Tibial nerve (tissue), 4 donors: ENCODE measurements at regions not wholly inside any gene's neighbourhood (a gene's known extent, or its start where the extent isn't known, plus 50 kb on each side); places are given as distances from the start of the nearest gene placed in this dataset.

ENCODE experiments used
- CTCF ChIP-seq, 5 experiments: fragments of 200-600 bp in 3 of 5; fragments of 450-650 bp in 2 of 5; sonication (generic) in 3 of 5; IDR thresholded peaks; one replicate each; pipeline ENCODE4 v1.5.1; 2016 to 2019; ENCODE audit warnings: antibody characterized with exemption in 5 of 5, mild to moderate bottlenecking in 3 of 5, moderate library complexity in 2 of 5
- EP300 ChIP-seq, 2 donors: sonication (generic); formaldehyde crosslinking; IDR thresholded peaks; one replicate each; pipeline ENCODE4 v1.6.1; 2017; ENCODE audit warnings: antibody characterized with exemption in 2 of 2, mild to moderate bottlenecking in 1 of 2
- POLR2A ChIP-seq, 2 donors: fragments of 450-650 bp; IDR thresholded peaks; one replicate each; pipeline ENCODE4 v1.6.1; 2017; ENCODE audit warnings: antibody characterized with exemption in 2 of 2, mild to moderate bottlenecking in 2 of 2, moderate library complexity in 2 of 2

GRCh38 chr6:133129556-133129955, 111.6 kb upstream of the EYA4 start:
- TF ChIP-seq CTCF (IDR thresholded peaks at IDR 0.05) (no peak), POLR2A (IDR thresholded peaks at IDR 0.05) (no peak), EP300 (IDR thresholded peaks at IDR 0.05) (no peak)
